MM.1S (cell line): ENCODE measurements at regions not wholly inside any gene's neighbourhood (a gene's known extent, or its start where the extent isn't known, plus 50 kb on each side); places are given as distances from the start of the nearest gene placed in this dataset.

Source experiments
- CTCF ChIP-seq: fragments of 300-600 bp; sonication (generic); IDR thresholded peaks from 2 replicates; pipeline ENCODE4 v1.5.1; 2016; ENCODE audit warnings: antibody characterized with exemption, low read length, mixed read lengths
- EZH2 ChIP-seq: fragments of 300-600 bp; sonication (generic); optimal IDR thresholded peaks from 2 replicates; pipeline ENCODE3; 2017; ENCODE audit warnings: low read depth, mild to moderate bottlenecking, antibody characterized with exemption, low read length, mixed read lengths
- EZH2phosphoT487 ChIP-seq: fragments of 300-600 bp; sonication (generic); IDR thresholded peaks from 2 replicates; pipeline ENCODE4 v1.6.1; 2018; ENCODE audit warnings: antibody characterized with exemption, low read length

GRCh38 chr10:85547460-85548023 is 819.1 kb downstream of the GRID1 start:
- TF ChIP-seq CTCF (no peak), EZH2 (no peak), EZH2phosphoT487 (no peak)
